GM21529 (cell line): ENCODE measurements at regions not wholly inside any gene's neighbourhood (a gene's known extent, or its start where the extent isn't known, plus 50 kb on each side); places are given as distances from the start of the nearest gene placed in this dataset.

Experiments
- ATAC-seq: cut with Tn5 transposase; IDR thresholded peaks from one replicate; pipeline ENCODE4 v1.9.1; 2021; ENCODE audit not compliant: unreplicated experiment

DNA sequence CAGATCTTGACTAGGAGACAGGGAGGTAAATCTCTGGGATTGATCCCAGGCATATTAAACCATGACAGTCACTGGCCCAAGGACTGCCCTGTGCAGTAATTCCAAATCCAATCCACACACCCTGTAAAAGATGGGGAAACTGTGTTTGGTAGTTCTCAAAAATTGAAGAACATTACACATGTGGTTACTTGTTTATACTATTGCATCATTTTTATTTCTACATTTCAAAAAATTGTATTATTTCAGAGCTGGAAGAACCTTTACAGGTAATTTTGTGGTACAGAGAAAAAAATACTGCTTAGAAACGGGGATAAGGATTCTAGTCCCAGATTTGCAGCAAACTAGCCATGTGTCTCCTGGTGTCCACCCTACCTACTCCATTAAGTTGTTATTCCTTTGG lies 400.5 kb downstream of the LRIG3 start:
- no peak for ATAC-seq

DNA sequence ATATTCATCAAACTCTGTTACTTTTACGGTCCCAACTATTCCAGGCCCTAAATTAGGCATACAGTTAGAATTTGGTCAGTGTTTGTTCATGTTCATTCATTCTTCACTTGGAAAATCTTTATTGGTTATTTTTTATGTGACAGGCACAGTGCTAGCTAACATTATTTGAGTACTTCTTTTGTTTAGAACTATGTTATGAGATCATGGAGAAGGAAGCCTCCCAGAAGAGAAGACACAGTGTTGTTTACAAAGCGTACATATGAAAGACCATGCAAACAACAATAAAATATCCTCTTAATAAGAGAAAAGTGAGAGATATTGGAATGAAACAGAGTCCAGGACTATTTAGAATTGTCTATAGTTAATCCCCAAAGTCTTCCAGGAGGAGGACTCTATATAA lies 399.2 kb downstream of the LRIG3 start:
- no peak for ATAC-seq

DNA sequence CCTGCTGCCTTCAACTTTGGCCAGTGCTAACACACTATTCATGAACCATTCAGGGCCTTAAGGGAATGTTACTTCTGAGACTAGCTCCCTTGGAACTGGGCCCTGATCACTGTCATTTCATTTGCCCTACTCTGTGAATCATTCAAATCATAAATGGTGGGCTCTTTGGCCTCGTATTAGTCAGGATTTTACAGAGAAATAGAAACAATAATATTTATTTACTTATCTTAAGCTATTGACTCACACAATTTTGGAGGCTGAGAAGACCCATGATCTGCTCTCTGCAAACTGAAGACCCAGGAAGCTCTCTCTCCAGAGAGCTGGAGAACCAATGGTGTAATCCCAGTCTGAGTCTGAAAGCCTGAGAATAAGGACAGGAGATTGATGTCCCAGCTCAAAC lies 398.5 kb downstream of the LRIG3 start:
- ATAC-seq = no peak

DNA sequence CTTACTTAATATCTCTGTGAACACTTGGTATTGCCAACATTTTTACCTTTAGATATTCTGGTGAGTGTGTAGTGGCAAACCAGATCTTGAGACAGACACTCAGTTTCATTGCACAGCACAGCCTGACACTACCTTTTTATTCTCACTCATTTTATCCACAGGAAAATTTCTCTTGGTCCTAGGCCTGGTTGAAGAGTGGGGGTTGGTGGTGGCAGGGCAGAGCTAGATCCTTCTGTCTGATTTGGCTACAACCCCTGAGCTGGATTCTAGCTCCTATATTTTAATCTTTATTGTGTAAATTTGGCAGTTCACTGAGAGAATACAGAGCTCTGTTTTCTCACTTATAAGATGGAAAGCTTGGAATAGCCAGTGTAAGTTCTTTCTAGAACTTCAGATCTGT lies 396.9 kb downstream of the LRIG3 start:
- ATAC-seq = no peak

DNA sequence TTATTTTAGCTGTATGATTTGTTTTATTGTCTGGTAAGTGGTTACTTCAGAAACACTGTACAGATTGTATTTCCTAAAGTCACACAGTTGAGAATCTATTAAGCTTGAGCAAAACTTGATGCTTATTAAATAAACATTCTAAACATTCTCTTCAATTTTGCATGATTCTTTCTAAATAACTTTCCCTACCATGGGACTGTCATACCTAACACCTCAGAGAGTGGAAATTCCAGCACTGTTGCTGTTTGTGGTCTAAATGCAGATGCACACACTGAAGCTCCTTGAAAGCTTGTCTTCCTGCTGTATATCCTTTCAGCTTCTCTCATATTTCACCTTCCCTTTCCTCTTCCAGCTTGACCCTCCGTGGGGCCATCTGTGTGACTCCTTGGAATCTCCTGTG lies 392.0 kb downstream of the LRIG3 start:
- ATAC-seq = no peak

DNA sequence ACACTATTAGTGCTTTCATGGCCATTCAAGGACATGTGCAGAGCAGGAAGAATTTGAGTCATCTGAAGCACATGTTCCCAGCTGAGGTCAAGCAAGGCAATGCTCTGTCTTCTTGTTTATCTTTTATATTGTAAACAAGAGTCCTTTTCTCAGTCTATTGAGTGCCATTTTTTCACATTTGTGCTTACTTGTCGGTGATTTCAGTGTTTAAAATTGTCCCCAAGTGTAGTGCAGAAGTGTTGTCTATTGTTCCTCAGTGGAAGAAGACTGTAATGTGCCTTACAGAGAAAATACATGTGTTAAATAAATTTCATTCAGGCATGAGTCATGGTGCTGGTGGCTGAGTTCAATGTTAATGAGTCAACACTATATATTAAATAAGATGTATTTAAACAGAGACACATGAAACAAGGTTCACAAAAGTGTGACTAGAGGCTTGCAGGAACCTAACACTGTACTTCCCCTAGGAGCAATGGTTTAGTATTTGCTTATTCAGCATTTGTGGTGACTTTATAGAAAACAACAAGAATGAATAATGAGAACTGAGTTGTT lies 391.1 kb downstream of the LRIG3 start:
- ATAC-seq = no peak

DNA sequence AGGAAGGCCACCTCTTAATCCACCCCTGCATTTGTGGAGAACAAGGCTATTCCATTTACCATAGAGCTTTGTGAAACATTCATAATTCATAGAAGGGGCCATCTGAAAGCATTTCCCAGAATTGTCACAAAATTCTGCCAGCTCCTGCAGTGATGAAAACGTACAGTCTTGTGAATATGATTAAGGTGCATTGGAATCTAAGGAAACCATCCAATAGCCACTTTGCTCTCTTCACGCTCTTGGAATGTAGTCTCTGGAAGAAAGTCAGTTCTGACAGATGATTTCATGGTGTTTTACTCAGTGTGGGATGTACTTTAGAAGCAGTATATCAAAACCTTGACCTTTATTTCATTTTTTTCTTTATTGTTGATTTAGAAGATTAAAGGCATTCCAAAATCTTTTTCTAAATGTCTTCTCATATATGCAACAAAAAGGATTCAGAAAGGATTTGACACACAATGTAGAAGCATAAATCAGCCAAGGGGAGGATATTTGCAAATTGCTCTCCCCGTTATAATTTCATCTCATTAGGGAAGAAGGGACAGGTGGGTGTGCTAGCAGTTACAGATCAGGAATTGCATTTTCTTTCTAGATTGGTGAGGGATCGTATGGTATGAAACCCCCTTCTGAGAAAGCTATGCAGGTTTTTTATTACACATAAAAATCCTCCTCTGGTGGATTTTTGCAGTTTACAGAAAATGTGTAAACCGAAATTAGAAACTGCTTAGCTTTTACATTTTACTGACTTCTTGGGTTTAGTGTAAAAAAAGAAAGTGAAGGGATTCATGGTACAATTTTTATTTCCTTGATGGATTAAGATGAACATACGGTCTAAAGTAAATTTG lies 390.2 kb downstream of the LRIG3 start:
- no peak for ATAC-seq

DNA sequence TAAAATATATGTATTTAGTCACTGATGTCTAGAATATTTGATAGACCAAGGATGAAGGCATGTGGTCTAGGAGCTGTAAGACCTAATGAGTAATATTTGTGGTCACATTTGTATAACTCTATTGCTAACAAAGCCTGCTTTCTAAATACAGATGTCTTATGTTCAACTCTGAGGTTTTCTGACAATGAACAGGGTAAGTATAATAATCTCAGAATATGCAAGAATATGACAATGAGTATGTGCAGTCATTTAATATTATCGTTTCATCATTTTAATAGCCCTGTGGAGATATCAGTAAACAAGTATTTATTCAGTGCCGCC lies 389.6 kb downstream of the LRIG3 start:
- ATAC-seq = no peak

DNA sequence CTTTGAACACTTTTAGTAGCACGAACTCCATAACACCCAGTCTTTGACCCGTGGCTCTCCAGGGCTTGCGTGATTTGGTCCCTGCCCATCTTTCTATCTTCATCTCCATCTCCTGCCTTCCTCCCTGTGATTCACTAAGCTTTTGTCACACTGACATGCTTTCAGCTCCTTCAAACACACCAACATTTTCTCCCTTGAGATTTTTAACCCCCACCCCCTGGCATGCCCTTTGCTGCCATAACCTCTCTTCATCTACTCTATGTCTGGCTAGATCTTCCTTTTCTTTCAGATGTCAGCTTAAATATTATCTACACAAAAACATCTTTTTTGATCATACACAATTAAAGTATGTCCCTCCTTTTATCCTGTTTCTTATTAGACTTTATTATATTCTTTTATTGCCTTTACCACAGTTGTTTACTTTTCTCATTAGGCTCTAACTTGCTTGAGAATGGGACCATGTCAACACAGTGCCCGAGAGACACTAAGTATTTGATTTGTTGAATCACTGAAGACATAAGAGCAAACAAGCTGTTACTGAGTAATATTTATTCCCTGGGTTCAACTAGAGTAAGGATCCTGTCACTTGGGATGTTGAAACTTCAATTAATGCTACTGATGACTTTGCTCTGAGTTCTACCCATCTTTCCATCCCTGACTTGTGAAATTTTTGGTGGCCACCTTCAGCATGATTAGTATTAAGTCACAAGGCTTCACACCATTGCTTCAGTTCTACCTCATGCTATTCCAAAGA lies 387.3 kb downstream of the LRIG3 start:
- ATAC-seq = no peak

DNA sequence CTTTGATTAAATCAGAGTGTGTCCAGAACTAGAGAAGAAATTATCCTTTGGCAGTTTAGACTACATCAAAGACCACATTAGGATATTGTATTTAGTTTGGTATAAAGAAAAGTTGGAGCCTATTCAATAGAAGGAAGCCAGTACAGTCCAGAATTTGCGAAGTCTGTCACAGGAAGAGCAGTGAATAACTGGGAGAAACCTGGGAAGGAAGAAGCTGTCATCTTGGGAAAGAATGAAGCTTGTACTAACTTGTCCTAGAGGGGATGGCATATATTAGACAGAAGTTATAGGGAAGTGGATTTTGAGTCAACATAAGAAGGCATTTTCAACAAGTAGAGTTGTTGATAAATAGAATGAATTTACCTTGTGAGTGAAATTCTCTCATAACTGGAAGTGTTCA lies 386.7 kb downstream of the LRIG3 start:
- no peak for ATAC-seq

DNA sequence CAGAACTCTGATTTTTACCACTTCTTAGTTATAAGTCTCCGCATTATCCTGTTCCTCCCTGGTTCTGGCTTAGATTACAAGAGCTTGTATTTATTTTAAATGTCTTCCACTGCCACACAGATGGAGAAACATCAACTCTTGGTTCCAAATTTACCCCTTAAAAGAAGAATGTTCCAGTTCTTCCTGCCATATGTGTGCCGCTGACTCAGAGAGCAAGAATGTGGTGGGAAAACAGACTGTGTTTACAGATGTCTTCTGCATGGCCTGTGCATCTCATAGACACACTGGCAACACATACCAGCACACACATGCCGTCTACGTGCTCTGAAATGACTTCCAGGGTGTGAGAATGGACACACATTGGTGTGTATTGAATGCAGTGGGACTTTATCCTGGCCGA lies 383.0 kb downstream of the LRIG3 start:
- no peak for ATAC-seq

DNA sequence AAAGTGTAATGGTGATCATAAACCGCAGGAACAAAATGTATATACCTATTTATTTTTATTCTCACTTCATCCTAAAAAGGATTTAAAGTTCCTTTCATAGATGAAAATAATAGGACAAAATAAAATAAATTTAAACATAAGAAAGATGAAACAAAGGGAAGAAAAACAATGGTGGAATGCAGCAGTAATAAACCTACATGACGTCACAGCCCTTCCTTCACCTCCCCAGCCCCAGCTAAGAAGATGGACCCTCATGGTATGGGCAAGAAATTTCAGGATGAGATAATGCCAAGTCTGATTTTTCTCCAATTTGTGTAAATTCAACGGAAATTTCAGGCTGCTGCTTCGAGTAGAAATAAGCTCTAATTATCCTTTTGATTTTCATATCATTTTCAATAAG lies 381.0 kb downstream of the LRIG3 start:
- ATAC-seq = no peak

DNA sequence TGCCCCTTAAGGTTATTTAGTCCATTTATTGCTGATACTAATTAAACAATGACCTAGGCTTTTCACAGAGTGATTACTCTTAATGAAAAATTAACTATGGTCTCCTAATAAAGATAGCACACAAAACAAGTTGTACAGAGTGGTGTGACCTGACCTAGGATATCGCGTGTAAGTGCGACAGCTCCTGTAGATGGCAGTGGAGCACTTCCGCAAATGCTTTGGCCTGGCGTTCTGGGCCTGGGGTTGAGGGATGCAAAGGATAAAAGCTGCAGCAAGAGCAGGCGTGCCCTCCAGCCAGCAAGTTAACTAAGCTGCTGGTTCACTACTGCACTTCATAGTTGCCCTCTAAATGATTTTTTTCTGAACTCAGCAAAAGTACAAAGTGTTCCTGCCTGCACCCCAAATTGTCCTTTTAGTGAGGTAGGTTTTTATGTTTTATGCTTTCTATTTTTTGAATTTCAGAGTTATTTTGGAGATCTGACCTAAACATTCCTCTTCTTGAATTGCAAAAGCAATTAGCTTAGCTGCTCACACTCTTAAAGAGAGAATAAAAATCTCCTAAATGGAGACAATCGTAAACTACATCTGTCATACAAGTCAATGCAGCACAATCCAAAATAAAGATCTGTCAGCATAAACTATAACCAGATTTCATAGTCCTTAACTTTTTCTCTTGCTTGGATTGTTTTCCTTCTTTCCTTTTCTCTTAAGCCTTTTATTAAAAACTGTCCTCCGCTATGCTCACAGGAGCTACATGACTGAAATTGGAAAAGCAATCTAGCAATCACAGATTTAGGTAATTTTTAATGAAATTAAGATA lies 379.6 kb downstream of the LRIG3 start:
- ATAC-seq = peak; percentile 79

DNA sequence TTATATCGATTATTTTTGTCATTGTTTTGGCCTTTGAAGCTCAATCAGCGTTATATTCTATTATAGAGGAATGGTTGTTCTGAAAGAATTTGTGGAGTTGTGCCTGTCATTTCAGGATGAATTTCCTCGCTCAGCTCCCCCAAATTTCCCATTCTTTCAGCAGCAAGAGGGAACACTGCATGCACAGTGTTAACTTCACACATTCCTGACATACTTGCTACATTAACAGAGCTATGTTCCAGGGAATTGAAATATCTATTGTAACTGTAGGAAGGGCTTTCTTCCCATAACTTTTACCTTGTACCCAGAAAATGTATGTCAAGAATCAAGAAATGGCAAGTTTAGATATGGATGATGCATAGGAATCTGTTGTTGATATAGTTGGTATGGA lies 379.0 kb downstream of the LRIG3 start:
- ATAC-seq = no peak

DNA sequence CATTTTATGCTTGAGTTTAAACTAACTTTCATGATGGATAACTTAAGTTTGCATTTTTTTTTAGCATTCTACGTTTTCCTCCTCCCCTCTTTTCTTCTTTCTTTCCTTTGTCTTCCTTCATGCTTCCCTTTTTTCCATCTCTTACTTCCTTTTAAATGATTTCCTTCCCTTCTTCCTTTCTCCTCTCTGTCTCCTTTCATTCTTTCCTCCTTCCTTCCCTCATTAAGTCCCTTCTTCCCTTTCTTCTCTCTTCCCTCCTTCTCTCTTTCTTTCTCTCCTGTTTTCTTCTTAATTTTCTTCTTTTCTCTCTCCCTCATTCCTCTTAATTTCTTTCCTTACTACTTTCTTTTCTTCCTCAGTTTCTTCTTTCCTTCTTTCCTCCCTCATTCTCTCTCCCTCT lies 376.0 kb downstream of the LRIG3 start:
- no peak for ATAC-seq

DNA sequence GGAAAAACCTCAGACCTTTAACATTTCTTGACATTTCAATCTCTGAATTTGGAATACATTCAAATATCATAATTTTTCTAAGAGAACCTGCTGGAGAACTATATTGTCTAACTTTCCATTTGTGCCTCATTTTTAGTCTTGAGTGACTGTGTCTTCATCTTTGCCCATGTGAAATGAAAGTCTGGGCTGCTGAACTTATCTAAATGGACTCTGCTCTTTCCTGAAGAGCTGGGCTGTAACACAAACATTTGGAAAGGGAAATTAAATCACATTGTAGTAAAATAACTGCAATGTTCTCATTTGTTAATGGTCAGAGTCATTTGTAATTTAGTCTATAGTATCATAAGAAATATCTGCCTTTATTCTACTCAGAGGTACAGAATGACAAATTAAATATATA lies 373.1 kb downstream of the LRIG3 start:
- ATAC-seq = no peak

DNA sequence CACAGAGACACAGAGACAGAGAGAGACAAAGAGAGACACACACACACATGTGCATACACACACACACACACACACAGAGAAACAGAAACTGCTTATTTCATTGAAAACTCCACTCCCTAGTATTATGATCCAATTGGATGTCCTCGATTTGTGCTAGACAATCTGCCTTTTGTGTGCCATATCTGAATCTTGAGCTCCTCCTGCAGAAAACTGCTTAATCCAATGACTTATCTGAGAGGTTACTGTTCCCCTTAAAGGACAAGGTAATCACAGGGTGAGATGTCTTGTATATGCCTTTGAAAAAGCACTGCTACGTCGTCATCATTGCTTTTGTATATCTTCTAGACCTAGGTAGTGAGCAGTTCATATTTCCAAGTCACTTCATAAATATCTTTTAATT lies 371.5 kb downstream of the LRIG3 start:
- no peak for ATAC-seq

DNA sequence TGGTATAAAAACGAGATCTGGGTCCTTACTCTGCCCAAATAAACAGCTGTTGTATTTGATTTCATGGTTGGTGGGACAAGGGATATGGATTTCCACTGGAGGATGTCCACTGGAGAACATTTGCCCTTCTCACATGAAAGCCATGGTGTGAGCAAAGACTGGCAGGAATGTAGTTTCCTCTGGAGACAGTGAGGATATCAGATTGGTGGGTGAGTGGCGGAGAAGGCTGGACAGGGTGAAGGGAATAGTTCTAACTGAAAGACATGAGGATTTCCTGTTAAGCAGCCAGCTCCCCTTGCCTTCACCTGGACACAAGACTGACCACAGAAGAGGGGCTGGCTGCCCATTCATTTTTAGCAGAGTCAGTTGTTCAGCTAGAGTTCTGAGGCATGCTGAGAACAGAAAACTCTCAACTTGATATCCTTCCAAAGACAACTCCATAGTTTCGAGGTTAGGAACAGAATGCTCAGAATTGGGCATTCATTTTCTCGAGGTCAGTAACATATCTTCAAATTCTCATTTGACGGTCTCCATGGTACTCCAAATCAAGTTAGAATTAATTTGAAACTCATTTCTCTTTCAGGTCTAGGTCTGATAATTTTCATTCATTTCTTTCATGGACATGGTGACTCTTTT lies 365.7 kb downstream of the LRIG3 start:
- no peak for ATAC-seq

DNA sequence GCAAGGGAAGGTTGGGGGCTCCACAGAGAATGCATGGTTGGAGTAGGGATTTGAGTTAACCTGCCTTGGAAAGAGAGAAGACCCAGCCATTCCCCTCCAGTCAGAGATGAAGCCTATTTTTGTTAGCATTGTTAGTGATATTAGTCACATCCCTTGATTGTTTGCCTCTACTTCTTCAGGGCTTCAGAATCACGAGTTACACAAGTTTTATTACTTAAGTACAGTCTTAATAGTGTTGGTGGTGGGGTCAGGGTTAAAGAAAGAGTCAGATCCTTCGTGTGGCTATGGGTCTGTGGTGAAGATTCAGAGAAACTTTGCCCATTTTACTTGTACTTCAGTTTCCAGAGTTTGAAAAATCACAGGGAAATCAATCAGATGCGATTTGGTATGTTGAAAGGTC lies 363.1 kb downstream of the LRIG3 start:
- no peak for ATAC-seq

DNA sequence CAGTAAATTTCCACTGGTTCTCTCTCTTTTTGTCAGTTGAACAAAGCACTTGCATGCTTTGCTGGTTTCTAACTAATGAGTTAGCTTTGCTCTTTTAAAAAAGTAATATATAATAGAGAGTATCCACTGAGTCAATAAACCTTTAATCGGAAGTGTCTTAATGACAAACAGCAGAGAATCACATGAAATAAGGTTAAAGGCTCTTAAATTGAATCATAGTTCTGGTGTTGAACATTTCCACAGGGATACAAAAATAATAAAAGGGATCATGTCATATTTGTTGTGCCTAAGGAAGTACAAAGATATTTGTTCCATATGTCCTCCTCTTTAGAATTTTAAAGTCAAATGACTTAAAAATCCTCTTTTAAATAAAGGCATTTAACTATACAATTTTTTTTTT lies 362.6 kb downstream of the LRIG3 start:
- no peak for ATAC-seq

DNA sequence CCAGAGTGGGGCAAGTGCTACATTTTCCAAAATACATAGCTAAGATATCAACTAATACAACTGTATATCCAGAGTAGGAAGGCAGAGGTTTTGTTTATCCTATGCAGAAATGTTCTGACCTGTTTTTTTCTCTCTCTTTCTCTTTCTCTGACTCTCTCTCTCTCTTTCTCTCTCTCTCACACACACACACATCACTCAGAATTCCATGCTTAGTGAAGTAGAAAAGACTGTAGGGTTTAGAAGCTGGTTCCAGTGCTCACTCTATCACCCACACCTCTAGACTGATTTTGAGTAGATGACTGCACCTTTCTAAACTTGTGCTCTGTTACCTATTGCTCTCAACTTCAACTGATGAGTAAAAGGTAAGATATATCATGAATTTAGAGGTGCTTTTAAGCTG lies 356.7 kb downstream of the LRIG3 start:
- no peak for ATAC-seq
